Stomach (tissue), 4 donors: ENCODE measurements at regions not wholly inside any gene's neighbourhood (a gene's known extent, or its start where the extent isn't known, plus 50 kb on each side); places are given as distances from the start of the nearest gene placed in this dataset.

ENCODE experiments used
- CTCF ChIP-seq, 7 experiments: fragments of 450-650 bp in 4 of 7; fragments of 200-600 bp in 3 of 7; sonication (generic) in 3 of 7; IDR thresholded peaks; one replicate each; pipeline ENCODE4 v1.5.1; 2016 to 2019; ENCODE audit warnings: antibody characterized with exemption in 7 of 7, control low read depth in 2 of 7, mild to moderate bottlenecking in 1 of 7
- EP300 ChIP-seq: sonication (generic); formaldehyde crosslinking; IDR thresholded peaks from one replicate; pipeline ENCODE4 v1.6.1; 2017; ENCODE audit warnings: antibody characterized with exemption
- POLR2AphosphoS5 ChIP-seq, 3 donors: sonication (generic); formaldehyde crosslinking; IDR thresholded peaks; one replicate each; pipeline ENCODE4 v1.6.1; 2016; ENCODE audit warnings: antibody characterized with exemption in 3 of 3

GRCh38 chr2:65587779-65588178 is 155.4 kb upstream of the SPRED2 start:
- TF ChIP-seq CTCF (IDR thresholded peaks at IDR 0.05) (no peak), EP300 (no peak), POLR2AphosphoS5 (IDR thresholded peaks at IDR 0.05) (no peak)
